ENCODE measurements at regions not wholly inside any gene's neighbourhood (a gene's known extent, or its start where the extent isn't known, plus 50 kb on each side); places are given as distances from the start of the nearest gene placed in this dataset.

DNA sequence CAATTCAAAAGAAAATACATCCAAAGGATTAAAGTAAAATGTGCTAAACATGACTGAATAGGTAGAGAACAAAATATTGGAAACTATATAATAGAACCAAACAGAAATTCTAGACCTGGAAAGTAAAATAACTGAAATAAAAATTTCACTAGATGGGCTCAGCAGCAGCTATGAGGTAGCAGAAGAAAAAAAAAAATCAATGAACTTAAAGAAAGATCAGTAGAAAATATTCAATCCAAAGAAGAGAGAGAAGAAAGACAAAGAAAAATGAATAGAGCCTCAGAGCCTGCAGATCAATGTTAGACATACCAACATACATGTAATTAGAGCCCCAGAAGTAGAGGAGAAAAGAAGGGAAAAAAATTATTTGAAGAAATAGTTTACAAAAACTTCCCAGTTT lies 129.6 kb upstream of the RNF32 start:
- Histone ChIP-seq H2AFZ (ENCODE audit: insufficient read depth, low read depth, low read length, poor library complexity, severe bottlenecking) (no peak overlapping the region), H4K20me1 (ENCODE audit: control insufficient read depth, insufficient read depth, low read length, poor library complexity, severe bottlenecking) (no peaks in the 10 kb centered on the region), H3K27ac (ENCODE audit: low read length in 2 of 2) (no peak overlapping the region), H3K4me1 (ENCODE audit: control insufficient read depth in 2 of 2, insufficient read depth in 2 of 2, low read length in 2 of 2) (no peaks in the 10 kb centered on the region), H3K4me2 (replicated peaks; ENCODE audit: low read depth, low read length, poor library complexity, severe bottlenecking) (no peak overlapping the region), H3K4me3 (ENCODE audit: control extremely low read depth in 1 of 5, extremely low read depth in 1 of 5, insufficient read depth in 1 of 5, low read depth in 2 of 5, low read length in 4 of 5) (no peak overlapping the region), H3K27me3 (replicated peaks in 1 of 4; ENCODE audit: control extremely low read depth in 1 of 4, control insufficient read depth in 3 of 4, insufficient read depth in 4 of 4, low read length in 3 of 4) (no peaks in the 10 kb centered on the region), H3K36me3 (replicated peaks in 1 of 2; ENCODE audit: control extremely low read depth in 1 of 2, control insufficient read depth in 1 of 2, extremely low read depth in 1 of 2, insufficient read depth in 2 of 2, low read length in 1 of 2) (no peaks in the 10 kb centered on the region), H3K9me3 (ENCODE audit: control extremely low read depth in 1 of 3, control insufficient read depth in 2 of 3, insufficient read depth in 1 of 3, low read length in 2 of 3) (peaks cover 2 to 14% (median 12%) of the 10 kb centered on the region in 3 donors), H3K9ac (ENCODE audit: low read length) (no peak overlapping the region), H3K79me2 (ENCODE audit: control insufficient read depth, insufficient read depth, low read length) (no peaks in the 10 kb centered on the region)
- H3K4me3 Mint-ChIP-seq, result no peak overlapping the region
- TF ChIP-seq, protein P1, sequence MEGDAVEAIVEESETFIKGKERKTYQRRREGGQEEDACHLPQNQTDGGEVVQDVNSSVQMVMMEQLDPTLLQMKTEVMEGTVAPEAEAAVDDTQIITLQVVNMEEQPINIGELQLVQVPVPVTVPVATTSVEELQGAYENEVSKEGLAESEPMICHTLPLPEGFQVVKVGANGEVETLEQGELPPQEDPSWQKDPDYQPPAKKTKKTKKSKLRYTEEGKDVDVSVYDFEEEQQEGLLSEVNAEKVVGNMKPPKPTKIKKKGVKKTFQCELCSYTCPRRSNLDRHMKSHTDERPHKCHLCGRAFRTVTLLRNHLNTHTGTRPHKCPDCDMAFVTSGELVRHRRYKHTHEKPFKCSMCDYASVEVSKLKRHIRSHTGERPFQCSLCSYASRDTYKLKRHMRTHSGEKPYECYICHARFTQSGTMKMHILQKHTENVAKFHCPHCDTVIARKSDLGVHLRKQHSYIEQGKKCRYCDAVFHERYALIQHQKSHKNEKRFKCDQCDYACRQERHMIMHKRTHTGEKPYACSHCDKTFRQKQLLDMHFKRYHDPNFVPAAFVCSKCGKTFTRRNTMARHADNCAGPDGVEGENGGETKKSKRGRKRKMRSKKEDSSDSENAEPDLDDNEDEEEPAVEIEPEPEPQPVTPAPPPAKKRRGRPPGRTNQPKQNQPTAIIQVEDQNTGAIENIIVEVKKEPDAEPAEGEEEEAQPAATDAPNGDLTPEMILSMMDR (IDR thresholded peaks at IDR 0.05), result no peak
- no peak for TF ChIP-seq EZH2 (IDR thresholded peaks at IDR 0.05; ENCODE audit: borderline replicate concordance, insufficient read depth, low read depth, low read length, poor library complexity, severe bottlenecking)
- H3K27ac Mint-ChIP-seq, result no peak overlapping the region
- peaks cover 14% of the 10 kb centered on the region for H3K9me3 Mint-ChIP-seq (ENCODE audit: insufficient read depth)
- intact Hi-C loops (cut with micrococcal nuclease), result no loop called here
- CTCF ChIA-PET, result no interaction called here
- H3K4me1 Mint-ChIP-seq, result no peaks in the 10 kb centered on the region
- DNase-seq, result no peak
- ATAC-seq (ENCODE audit: low read depth), result no peak
- H3K27me3 Mint-ChIP-seq, result peaks cover 9% of the 10 kb centered on the region
- POLR2A ChIA-PET, result no interaction called here

DNA sequence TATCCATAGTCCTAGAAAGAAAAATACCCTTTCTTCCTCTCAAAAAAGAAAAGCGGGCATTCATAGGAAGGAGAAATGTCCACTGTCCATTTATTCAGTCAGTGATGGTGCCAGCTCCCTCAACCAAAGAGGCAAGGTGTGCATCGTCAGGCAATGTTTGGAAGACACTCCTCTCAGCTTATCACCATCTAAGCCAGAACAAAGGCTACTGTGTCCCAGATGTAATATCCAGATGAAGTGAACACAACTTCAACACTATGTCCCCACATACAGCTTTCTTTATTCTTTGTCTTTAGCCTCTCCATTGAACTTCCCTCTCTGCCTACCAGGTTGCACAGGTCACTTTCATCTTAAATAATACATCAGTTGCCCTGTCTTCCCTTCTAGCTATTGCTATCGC lies 131.4 kb upstream of the RNF32 start:
- ChIA-PET CTCF (no interaction called here), POLR2A (no interaction called here)
- H3K79me2 ChIP-seq (ENCODE audit: control insufficient read depth, insufficient read depth, low read length), result no peaks in the 10 kb centered on the region
- DNase-seq (no peak), ATAC-seq (ENCODE audit: low read depth) (no peak)
- no peaks in the 10 kb centered on the region for H3K27me3 ChIP-seq (replicated peaks in 1 of 4; ENCODE audit: control extremely low read depth in 1 of 4, control insufficient read depth in 3 of 4, insufficient read depth in 4 of 4, low read length in 3 of 4)
- TF ChIP-seq, protein P1 (IDR thresholded peaks at IDR 0.05), result no peak
- TF ChIP-seq EZH2 (IDR thresholded peaks at IDR 0.05; ENCODE audit: borderline replicate concordance, insufficient read depth, low read depth, low read length, poor library complexity, severe bottlenecking), result no peak
- peaks cover 9% of the 10 kb centered on the region for H3K27me3 Mint-ChIP-seq
- no peak overlapping the region for H3K4me3 ChIP-seq (ENCODE audit: control extremely low read depth in 1 of 5, extremely low read depth in 1 of 5, insufficient read depth in 1 of 5, low read depth in 2 of 5, low read length in 4 of 5)
- H3K9ac ChIP-seq (ENCODE audit: low read length), result no peak overlapping the region
- no peak overlapping the region for H3K4me3 Mint-ChIP-seq
- no peak overlapping the region for H2AFZ ChIP-seq (ENCODE audit: insufficient read depth, low read depth, low read length, poor library complexity, severe bottlenecking)
- 81% methylated on average over 2 of the region's 3 CpGs for WGBS (ENCODE audit: insufficient coverage)
- H3K4me2 ChIP-seq (replicated peaks; ENCODE audit: low read depth, low read length, poor library complexity, severe bottlenecking), result no peak overlapping the region
- no peak overlapping the region for H3K27ac ChIP-seq (ENCODE audit: low read length in 2 of 2)
- intact Hi-C loops (cut with micrococcal nuclease), result no loop called here
- H3K4me1 ChIP-seq (ENCODE audit: control insufficient read depth in 2 of 2, insufficient read depth in 2 of 2, low read length in 2 of 2), result no peaks in the 10 kb centered on the region
- peaks cover 10% of the 10 kb centered on the region for H3K9me3 Mint-ChIP-seq (ENCODE audit: insufficient read depth)
- no peaks in the 10 kb centered on the region for H3K36me3 ChIP-seq (replicated peaks in 1 of 2; ENCODE audit: control extremely low read depth in 1 of 2, control insufficient read depth in 1 of 2, extremely low read depth in 1 of 2, insufficient read depth in 2 of 2, low read length in 1 of 2)
- H4K20me1 ChIP-seq (ENCODE audit: control insufficient read depth, insufficient read depth, low read length, poor library complexity, severe bottlenecking), result no peaks in the 10 kb centered on the region
- no peaks in the 10 kb centered on the region for H3K4me1 Mint-ChIP-seq
- no peak overlapping the region for H3K27ac Mint-ChIP-seq
- H3K9me3 ChIP-seq (ENCODE audit: control extremely low read depth in 1 of 3, control insufficient read depth in 2 of 3, insufficient read depth in 1 of 3, low read length in 2 of 3), result peaks cover 2 to 18% (median 14%) of the 10 kb centered on the region in 3 donors

Measured in B cell (primary cell).